ENCODE measurements at regions not wholly inside any gene's neighbourhood (a gene's known extent, or its start where the extent isn't known, plus 50 kb on each side); places are given as distances from the start of the nearest gene placed in this dataset.

DNA sequence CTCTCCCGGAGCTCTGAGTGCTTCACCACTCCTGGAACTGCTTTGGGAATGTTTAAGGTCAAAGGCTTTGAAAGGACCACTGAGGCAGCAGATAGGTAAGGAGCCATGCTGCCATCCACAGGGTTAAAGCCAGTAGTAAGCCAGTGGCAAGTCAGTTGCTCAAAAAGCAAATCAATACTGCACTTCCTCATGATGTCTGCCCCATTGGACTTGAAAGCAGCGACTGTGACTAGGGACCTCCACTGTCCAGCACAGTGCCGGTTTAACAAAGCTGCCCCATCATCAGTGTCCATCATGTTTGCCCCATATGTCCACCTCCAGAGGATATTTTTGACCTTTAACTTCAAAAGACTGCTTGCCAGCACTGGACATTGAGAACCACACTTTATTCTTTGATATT is 49.9 kb upstream of the FGF13 start:
- in situ Hi-C loops (cut with MboI), result loop anchor here (25.0 kb wide), 1 partner anchor 801 kb away; no protein-coding TSS in a partner anchor
- WGBS (ENCODE audit: insufficient coverage, low coverage, missing lambda C conversion rate), result 37% methylated on average over 3 of the region's 3 CpGs
- ChIA-PET CTCF (ENCODE audit: low intra/inter-chr PET ratio) (no interaction called here), POLR2A (no interaction called here)
- no peak for ATAC-seq
- intact Hi-C loops (cut with micrococcal nuclease), result no loop called here
- Histone ChIP-seq H3K9me3 (replicated peaks; ENCODE audit: control insufficient read depth, insufficient read depth, low read depth, low read length) (no peaks in the 10 kb centered on the region), H3K27me3 (ENCODE audit: control insufficient read depth in 2 of 2, insufficient read depth in 2 of 2, low read length in 2 of 2) (no peaks in the 10 kb centered on the region), H3K36me3 (ENCODE audit: control insufficient read depth, insufficient read depth, low read length) (no peaks in the 10 kb centered on the region), H3K79me2 (ENCODE audit: control insufficient read depth, insufficient read depth, low read length) (no peaks in the 10 kb centered on the region), H3K9ac (ENCODE audit: insufficient read depth in 1 of 2, low read depth in 2 of 2, low read length in 2 of 2) (no peak overlapping the region), H2AFZ (ENCODE audit: low read depth, low read length) (no peak overlapping the region), H3K4me2 (ENCODE audit: insufficient read depth, low read length) (no peak overlapping the region), H4K20me1 (replicated peaks; ENCODE audit: control insufficient read depth, insufficient read depth, low read length) (no peaks in the 10 kb centered on the region), H3K9me1 (ENCODE audit: control insufficient read depth, insufficient read depth, low read length) (no peaks in the 10 kb centered on the region), H3K4me1 (replicated peaks in 1 of 2; ENCODE audit: control insufficient read depth in 2 of 2, insufficient read depth in 2 of 2, low read length in 2 of 2) (no peaks in the 10 kb centered on the region), H3K27ac (ENCODE audit: extremely low read depth, low read depth, low read length) (no peak overlapping the region), H3K4me3 (no peak overlapping the region)
- no peak for FAIRE-seq
- TF ChIP-seq, protein P1, sequence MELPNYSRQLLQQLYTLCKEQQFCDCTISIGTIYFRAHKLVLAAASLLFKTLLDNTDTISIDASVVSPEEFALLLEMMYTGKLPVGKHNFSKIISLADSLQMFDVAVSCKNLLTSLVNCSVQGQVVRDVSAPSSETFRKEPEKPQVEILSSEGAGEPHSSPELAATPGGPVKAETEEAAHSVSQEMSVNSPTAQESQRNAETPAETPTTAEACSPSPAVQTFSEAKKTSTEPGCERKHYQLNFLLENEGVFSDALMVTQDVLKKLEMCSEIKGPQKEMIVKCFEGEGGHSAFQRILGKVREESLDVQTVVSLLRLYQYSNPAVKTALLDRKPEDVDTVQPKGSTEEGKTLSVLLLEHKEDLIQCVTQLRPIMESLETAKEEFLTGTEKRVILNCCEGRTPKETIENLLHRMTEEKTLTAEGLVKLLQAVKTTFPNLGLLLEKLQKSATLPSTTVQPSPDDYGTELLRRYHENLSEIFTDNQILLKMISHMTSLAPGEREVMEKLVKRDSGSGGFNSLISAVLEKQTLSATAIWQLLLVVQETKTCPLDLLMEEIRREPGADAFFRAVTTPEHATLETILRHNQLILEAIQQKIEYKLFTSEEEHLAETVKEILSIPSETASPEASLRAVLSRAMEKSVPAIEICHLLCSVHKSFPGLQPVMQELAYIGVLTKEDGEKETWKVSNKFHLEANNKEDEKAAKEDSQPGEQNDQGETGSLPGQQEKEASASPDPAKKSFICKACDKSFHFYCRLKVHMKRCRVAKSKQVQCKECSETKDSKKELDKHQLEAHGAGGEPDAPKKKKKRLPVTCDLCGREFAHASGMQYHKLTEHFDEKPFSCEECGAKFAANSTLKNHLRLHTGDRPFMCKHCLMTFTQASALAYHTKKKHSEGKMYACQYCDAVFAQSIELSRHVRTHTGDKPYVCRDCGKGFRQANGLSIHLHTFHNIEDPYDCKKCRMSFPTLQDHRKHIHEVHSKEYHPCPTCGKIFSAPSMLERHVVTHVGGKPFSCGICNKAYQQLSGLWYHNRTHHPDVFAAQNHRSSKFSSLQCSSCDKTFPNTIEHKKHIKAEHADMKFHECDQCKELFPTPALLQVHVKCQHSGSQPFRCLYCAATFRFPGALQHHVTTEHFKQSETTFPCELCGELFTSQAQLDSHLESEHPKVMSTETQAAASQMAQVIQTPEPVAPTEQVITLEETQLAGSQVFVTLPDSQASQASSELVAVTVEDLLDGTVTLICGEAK (IDR thresholded peaks at IDR 0.05), result no peak
- TF ChIP-seq, protein P1 (CRISPR knock-in tag; IDR thresholded peaks at IDR 0.05), result no peak
- no peak for TF ChIP-seq ZNF384 (IDR thresholded peaks at IDR 0.05; ENCODE audit: low read depth, low read length)
- TF ChIP-seq SNIP1 (IDR thresholded peaks at IDR 0.05; ENCODE audit: low read depth), result no peak
- TF ChIP-seq ZBTB8A (IDR thresholded peaks at IDR 0.05; ENCODE audit: partially characterized antibody), result no peak
- TF ChIP-seq, protein P2, sequence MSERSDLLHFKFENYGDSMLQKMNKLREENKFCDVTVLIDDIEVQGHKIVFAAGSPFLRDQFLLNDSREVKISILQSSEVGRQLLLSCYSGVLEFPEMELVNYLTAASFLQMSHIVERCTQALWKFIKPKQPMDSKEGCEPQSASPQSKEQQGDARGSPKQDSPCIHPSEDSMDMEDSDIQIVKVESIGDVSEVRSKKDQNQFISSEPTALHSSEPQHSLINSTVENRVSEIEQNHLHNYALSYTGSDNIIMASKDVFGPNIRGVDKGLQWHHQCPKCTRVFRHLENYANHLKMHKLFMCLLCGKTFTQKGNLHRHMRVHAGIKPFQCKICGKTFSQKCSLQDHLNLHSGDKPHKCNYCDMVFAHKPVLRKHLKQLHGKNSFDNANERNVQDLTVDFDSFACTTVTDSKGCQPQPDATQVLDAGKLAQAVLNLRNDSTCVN (CRISPR knock-in tag; IDR thresholded peaks at IDR 0.05), result no peak
- TF ChIP-seq ERF (CRISPR knock-in tag; IDR thresholded peaks at IDR 0.05), result no peak
- no peak for TF ChIP-seq CBFA2T3 (IDR thresholded peaks at IDR 0.05)
- TF ChIP-seq ZNF644 (tag; IDR thresholded peaks at IDR 0.05; ENCODE audit: low read depth), result no peak
- TF ChIP-seq, protein P3, sequence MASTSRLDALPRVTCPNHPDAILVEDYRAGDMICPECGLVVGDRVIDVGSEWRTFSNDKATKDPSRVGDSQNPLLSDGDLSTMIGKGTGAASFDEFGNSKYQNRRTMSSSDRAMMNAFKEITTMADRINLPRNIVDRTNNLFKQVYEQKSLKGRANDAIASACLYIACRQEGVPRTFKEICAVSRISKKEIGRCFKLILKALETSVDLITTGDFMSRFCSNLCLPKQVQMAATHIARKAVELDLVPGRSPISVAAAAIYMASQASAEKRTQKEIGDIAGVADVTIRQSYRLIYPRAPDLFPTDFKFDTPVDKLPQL (IDR thresholded peaks at IDR 0.05; ENCODE audit: extremely low read depth, insufficient read length), result no peak
- TF ChIP-seq MEIS2 (IDR thresholded peaks at IDR 0.05; ENCODE audit: partially characterized antibody), result no peak
- TF ChIP-seq PHB (CRISPR knock-in tag; IDR thresholded peaks at IDR 0.05), result no peak
- no TSS peak for BruUV-seq (replicated peaks)
- DNase-seq (ENCODE audit: extremely low read depth in 1 of 4, low spot score in 3 of 4), result no peak
